KMS-11 (cell line): ENCODE measurements at regions not wholly inside any gene's neighbourhood (a gene's known extent, or its start where the extent isn't known, plus 50 kb on each side); places are given as distances from the start of the nearest gene placed in this dataset.
A peak's percentile ranks its signal among the peaks of the same experiment; 100 is the strongest.

Experiments
- H2AFZ ChIP-seq: fragments of 200-600 bp; sonication (generic); 2 replicates; pipeline ENCODE4 v1.6.1; 2016; ENCODE audit warnings: antibody characterized with exemption, mixed run types, low read depth
- H3K27ac ChIP-seq: fragments of 200-600 bp; sonication (generic); 2 replicates; pipeline ENCODE4 v1.6.1; 2016; ENCODE audit warnings: mild to moderate bottlenecking, mixed run types
- H3K27me3 ChIP-seq: fragments of 200-600 bp; sonication (generic); 2 replicates; pipeline ENCODE4 v1.6.1; 2017; ENCODE audit warnings: mild to moderate bottlenecking, low read depth, mixed run types, moderate library complexity; ENCODE audit not compliant: insufficient read depth
- H3K36me3 ChIP-seq: fragments of 200-600 bp; sonication (generic); 2 replicates; pipeline ENCODE4 v1.6.1; 2017; ENCODE audit warnings: mild to moderate bottlenecking, mixed run types; ENCODE audit not compliant: insufficient read depth
- H3K4me1 ChIP-seq: fragments of 200-600 bp; sonication (generic); 2 replicates; pipeline ENCODE4 v1.6.1; 2016; ENCODE audit warnings: mild to moderate bottlenecking, low read depth, mixed run types; ENCODE audit not compliant: poor library complexity, severe bottlenecking
- H3K4me2 ChIP-seq: fragments of 200-600 bp; sonication (generic); 2 replicates; pipeline ENCODE4 v1.7.0; 2016; ENCODE audit warnings: mild to moderate bottlenecking, mixed run types
- H3K4me3 ChIP-seq: fragments of 200-600 bp; sonication (generic); IDR thresholded peaks from 2 replicates; pipeline ENCODE4 v1.6.1; 2017; ENCODE audit warnings: low read depth, low read length, mixed read lengths; ENCODE audit not compliant: insufficient read depth
- H3K79me2 ChIP-seq: fragments of 200-600 bp; sonication (generic); 2 replicates; pipeline ENCODE4 v1.6.1; 2016; ENCODE audit warnings: low read depth, mixed run types; ENCODE audit not compliant: insufficient read depth
- H3K9ac ChIP-seq: fragments of 200-600 bp; sonication (generic); 2 replicates; pipeline ENCODE4 v1.6.1; 2016; ENCODE audit warnings: mild to moderate bottlenecking, mixed run types
- H4K20me1 ChIP-seq: fragments of 200-600 bp; sonication (generic); 2 replicates; pipeline ENCODE4 v1.6.1; 2016; ENCODE audit warnings: mild to moderate bottlenecking, mixed run types; ENCODE audit not compliant: insufficient read depth
- TF ChIP-seq, protein P1 (sequence below): fragments of 200-600 bp; sonication (generic); conservative IDR thresholded peaks from 2 replicates; pipeline ENCODE4 v1.6.1; 2017; ENCODE audit warnings: low read depth, mild to moderate bottlenecking, antibody characterized with exemption, low read length, moderate library complexity, mixed read lengths

DNA sequence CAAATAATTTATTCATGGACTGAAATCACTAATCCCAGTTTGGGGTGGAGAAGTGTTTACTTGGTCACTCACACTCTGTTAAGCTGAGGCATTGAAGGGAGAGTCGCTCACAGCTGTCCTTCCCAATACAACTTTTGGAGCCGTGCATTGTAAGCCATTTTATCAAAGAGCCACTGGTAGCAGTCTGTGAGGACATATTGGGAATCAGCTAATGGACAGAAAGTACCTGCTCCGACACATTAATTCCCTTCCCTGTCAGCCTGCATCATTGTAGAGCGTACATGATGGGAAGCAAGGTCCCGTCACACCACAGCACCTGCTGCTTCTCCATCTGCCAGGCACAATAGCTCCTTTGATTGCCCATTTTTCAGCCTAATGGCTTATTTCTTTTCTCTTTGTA is 643.2 kb downstream of the SQOR start:
- TF ChIP-seq, protein P1, sequence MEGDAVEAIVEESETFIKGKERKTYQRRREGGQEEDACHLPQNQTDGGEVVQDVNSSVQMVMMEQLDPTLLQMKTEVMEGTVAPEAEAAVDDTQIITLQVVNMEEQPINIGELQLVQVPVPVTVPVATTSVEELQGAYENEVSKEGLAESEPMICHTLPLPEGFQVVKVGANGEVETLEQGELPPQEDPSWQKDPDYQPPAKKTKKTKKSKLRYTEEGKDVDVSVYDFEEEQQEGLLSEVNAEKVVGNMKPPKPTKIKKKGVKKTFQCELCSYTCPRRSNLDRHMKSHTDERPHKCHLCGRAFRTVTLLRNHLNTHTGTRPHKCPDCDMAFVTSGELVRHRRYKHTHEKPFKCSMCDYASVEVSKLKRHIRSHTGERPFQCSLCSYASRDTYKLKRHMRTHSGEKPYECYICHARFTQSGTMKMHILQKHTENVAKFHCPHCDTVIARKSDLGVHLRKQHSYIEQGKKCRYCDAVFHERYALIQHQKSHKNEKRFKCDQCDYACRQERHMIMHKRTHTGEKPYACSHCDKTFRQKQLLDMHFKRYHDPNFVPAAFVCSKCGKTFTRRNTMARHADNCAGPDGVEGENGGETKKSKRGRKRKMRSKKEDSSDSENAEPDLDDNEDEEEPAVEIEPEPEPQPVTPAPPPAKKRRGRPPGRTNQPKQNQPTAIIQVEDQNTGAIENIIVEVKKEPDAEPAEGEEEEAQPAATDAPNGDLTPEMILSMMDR = no peak

DNA sequence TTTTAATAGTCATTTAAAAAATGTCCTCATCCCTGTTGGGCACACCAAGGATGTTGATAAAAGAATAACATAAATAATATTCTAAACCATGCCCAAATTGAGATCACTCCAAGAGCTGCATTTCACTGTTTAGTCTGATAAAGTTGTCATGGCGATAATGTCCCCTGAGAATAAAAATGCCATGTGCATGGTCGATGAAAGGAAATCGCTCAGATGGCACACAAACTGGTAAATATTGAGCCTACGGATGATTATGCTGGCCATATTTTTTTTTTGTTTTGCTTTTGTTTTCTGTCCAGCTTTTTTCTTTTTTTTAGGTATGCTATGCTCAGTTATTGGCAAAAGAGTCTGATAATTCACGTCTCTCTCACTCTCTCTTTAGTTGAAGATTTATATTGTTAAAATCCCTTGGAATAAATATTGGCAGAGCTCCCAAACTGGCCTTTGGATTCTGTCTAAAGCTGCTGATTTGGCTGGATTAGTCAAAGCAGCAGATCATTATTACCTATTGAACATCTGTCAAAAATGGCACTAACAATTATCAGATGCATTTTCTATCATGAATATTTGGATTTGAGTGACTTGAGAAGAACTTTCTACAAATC is 643.8 kb downstream of the SQOR start:
- Histone ChIP-seq H3K4me2 (no peak overlapping the region), H3K79me2 (no peaks in the 10 kb centered on the region), H4K20me1 (no peaks in the 10 kb centered on the region), H3K4me3 (no peak overlapping the region), H3K9ac (no peak overlapping the region), H3K27me3 (no peaks in the 10 kb centered on the region), H3K4me1 (no peaks in the 10 kb centered on the region), H2AFZ (no peak overlapping the region), H3K36me3 (no peaks in the 10 kb centered on the region), H3K27ac (no peak overlapping the region)
- TF ChIP-seq, protein P1 = no peak

More for the DNA sequence above, 643.2 kb downstream of the SQOR start:
- Histone ChIP-seq H3K9ac (no peak overlapping the region), H2AFZ (no peak overlapping the region), H3K27ac (no peak overlapping the region), H3K4me3 (no peak overlapping the region), H4K20me1 (no peaks in the 10 kb centered on the region), H3K27me3 (no peaks in the 10 kb centered on the region), H3K79me2 (no peaks in the 10 kb centered on the region), H3K4me1 (no peaks in the 10 kb centered on the region), H3K4me2 (no peak overlapping the region), H3K36me3 (no peaks in the 10 kb centered on the region)

DNA sequence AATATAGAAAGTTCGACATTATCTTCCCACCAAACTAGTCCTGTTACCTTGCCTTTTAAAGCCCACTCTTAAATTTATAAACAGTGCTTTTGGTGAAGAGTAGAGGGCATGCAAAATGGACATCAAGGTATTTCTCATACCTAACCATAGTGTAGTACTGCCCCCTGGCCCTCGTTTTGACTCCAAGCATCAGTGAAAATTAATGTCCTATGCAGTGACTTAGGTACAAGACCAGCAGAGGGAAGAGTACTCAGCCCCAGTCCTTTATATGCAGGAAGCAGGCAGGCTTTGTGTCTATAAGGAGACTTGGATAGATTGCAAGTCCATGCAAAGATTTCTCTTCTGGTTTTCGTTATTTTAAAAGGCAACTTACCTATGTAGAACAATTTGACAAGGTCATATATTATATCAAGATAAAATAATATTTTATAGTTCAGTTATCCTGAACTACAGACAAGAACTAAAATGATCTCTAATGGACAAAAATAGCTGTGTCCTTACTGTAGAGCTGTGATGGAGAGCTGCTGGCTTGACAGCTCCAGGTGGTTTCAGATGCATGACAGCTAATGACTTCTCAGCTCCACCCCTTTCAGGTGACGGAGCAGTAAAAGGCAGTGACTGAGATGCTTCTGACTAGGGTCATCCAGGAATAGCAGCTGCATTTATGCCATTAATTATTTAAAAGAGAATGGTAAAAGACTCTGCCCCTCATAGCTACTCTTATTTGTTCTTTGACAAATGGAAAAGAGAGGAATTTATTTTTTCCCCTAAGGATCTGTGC is 646.1 kb downstream of the SQOR start:
- Histone ChIP-seq H3K27me3 (no peaks in the 10 kb centered on the region), H4K20me1 (no peaks in the 10 kb centered on the region), H3K79me2 (no peaks in the 10 kb centered on the region), H3K4me1 (no peaks in the 10 kb centered on the region), H2AFZ (no peak overlapping the region), H3K36me3 (no peaks in the 10 kb centered on the region), H3K27ac (no peak overlapping the region), H3K9ac (no peak overlapping the region), H3K4me3 (no peak overlapping the region), H3K4me2 (no peak overlapping the region)
- TF ChIP-seq, protein P1 = peak; percentile 32; the same call in 1 of the 2 replicates

DNA sequence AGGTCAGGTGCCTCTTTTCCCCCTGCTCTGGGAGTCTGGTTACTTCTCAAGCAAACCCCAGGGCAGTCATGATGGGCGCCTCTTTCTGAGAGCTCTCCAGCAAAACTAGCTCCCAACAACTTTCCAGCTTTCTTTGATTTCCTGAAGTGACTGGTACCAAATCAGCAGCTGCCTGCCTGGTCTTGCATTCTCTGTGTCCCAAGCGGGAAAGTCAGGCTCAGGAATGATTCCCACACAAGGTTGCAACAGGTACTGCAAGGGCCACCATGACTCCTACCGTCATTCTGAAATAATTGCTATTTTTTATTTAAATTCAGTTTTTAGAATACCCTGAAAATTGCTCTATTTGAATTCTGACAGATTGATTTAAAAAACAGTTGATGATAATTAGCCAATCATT is 658.7 kb downstream of the SQOR start:
- Histone ChIP-seq H3K36me3 (no peaks in the 10 kb centered on the region), H3K4me1 (no peaks in the 10 kb centered on the region), H2AFZ (no peak overlapping the region), H3K27me3 (no peaks in the 10 kb centered on the region), H4K20me1 (no peaks in the 10 kb centered on the region), H3K4me2 (no peak overlapping the region), H3K9ac (no peak overlapping the region), H3K79me2 (no peaks in the 10 kb centered on the region), H3K4me3 (no peak overlapping the region), H3K27ac (no peak overlapping the region)
- TF ChIP-seq, protein P1 = no peak
